A549 (cell line): ENCODE measurements at regions not wholly inside any gene's neighbourhood (a gene's known extent, or its start where the extent isn't known, plus 50 kb on each side); places are given as distances from the start of the nearest gene placed in this dataset.

Source experiments
- ATAC-seq, 2 experiments: fragments of 200-7000 bp in 1 of 2; fragments of >200 bp in 1 of 2; cut with Nextera tagmentation in 1 of 2; cut with Tn5 transposase in 1 of 2; 3 replicates each; pipeline versions ENCODE4 v1.8.0 to v1.9.1; 2018 to 2020; ENCODE audit warnings: mild to moderate bottlenecking in 1 of 2, moderate library complexity in 1 of 2
- CTCF ChIA-PET: fragments of 300-600 bp; sonication (Branson Sonifier 250); formaldehyde crosslinking; extraction: SDS; loops from one replicate; lab custom pipeline; 2021; ENCODE audit warnings: antibody characterized with exemption, inconsistent platforms; lab: Yijun Ruan, JAX
- POLR2A ChIA-PET: fragments of 350-600 bp; formaldehyde crosslinking; extraction: SDS; loops from one replicate; lab custom pipeline; 2021; ENCODE audit warnings: antibody characterized with exemption, inconsistent platforms; lab: Yijun Ruan, JAX
- DNase-seq, 2 experiments: peaks; one replicate each; pipeline versions ENCODE4 v3.0.0 to v3.0.0-alpha.2; 2011 to 2016; ENCODE audit warnings: low read depth in 1 of 2, low spot score in 1 of 2
- FAIRE-seq: peaks from 2 replicates; lab custom pipeline; 2011; peaks lifted over from hg19 to GRCh38; lab: Jason Lieb, UNC
- H3K27ac ChIP-seq, 2 experiments: fragments of >200 bp; sonication (Bioruptor Twin); formaldehyde crosslinking; 3 replicates each; pipeline ENCODE4 v1.5.1; 2016 to 2017
- H3K4me1 ChIP-seq: fragments of >200 bp; sonication (Bioruptor Twin); formaldehyde crosslinking; 3 replicates; pipeline ENCODE4 v1.6.1; 2016
- H3K4me2 ChIP-seq: fragments of >200 bp; sonication (Bioruptor Twin); formaldehyde crosslinking; 3 replicates; pipeline ENCODE4 v1.6.1; 2016
- H3K4me3 ChIP-seq: fragments of >200 bp; sonication (Bioruptor Twin); formaldehyde crosslinking; 3 replicates; pipeline ENCODE4 v1.5.1; 2016
- H3K9me3 ChIP-seq: fragments of >200 bp; sonication (Bioruptor Twin); formaldehyde crosslinking; 3 replicates; pipeline ENCODE4 v1.6.1; 2016
- CBX2 ChIP-seq: fragments of 200-600 bp; sonication (generic); IDR thresholded peaks from 2 replicates; pipeline ENCODE4 v1.6.1; 2016; ENCODE audit warnings: low read depth, mild to moderate bottlenecking, borderline replicate concordance
- CEBPB ChIP-seq, 2 experiments: fragments of >200 bp in 1 of 2; sonication (Bioruptor Twin) in 1 of 2; formaldehyde crosslinking in 1 of 2; IDR thresholded peaks; 2 replicates each; pipeline ENCODE4 v1.6.1; 2012 to 2016
- CHD2 ChIP-seq: fragments of 150-350 bp; IDR thresholded peaks from 2 replicates; pipeline ENCODE4 v1.6.1; 2014; ENCODE audit warnings: low read length; ENCODE audit not compliant: partially characterized antibody
- FOSL2 ChIP-seq, 2 experiments: fragments of 450-650 bp in 1 of 2; fragments of >200 bp in 1 of 2; sonication (Bioruptor Twin) in 1 of 2; formaldehyde crosslinking; IDR thresholded peaks; 2 replicates each; pipeline versions ENCODE4 v1.5.0 to v1.6.1; 2016 to 2020; ENCODE audit warnings: mild to moderate bottlenecking in 1 of 2, moderate library complexity in 1 of 2
- FOXS1 ChIP-seq: fragments of 250-450 bp; sonication (Bioruptor Pico); IDR thresholded peaks from 2 replicates; pipeline ENCODE4 v1.5.0; 2020; ENCODE audit warnings: mild to moderate bottlenecking, moderate library complexity
- HDAC2 ChIP-seq: fragments of 200-600 bp; sonication (generic); IDR thresholded peaks from 2 replicates; pipeline ENCODE4 v1.6.1; 2016
- HES2 ChIP-seq: fragments of >200 bp; sonication (Bioruptor Twin); formaldehyde crosslinking; IDR thresholded peaks from 2 replicates; pipeline ENCODE4 v1.6.1; 2016
- HOXA7 ChIP-seq: fragments of 250-450 bp; sonication (Bioruptor Pico); IDR thresholded peaks from 2 replicates; pipeline ENCODE4 v1.5.0; 2020; ENCODE audit warnings: mild to moderate bottlenecking, moderate library complexity
- HOXB13 ChIP-seq: fragments of 250-450 bp; sonication (Bioruptor Pico); IDR thresholded peaks from 2 replicates; pipeline ENCODE4 v1.5.0; 2020; ENCODE audit warnings: low read depth, mild to moderate bottlenecking, moderate library complexity
- JUN ChIP-seq, 2 experiments: fragments of >200 bp; sonication (Bioruptor Twin); formaldehyde crosslinking; IDR thresholded peaks; 2 replicates in 1 of 2; 3 replicates in 1 of 2; pipeline ENCODE4 v1.6.1; 2016 to 2017
- JUNB ChIP-seq: fragments of >200 bp; sonication (Bioruptor Twin); formaldehyde crosslinking; IDR thresholded peaks from 2 replicates; pipeline ENCODE4 v1.6.1; 2016
- KDM1A ChIP-seq: fragments of 200-600 bp; sonication (generic); IDR thresholded peaks from 2 replicates; pipeline ENCODE4 v1.6.1; 2016; ENCODE audit warnings: low read depth, mild to moderate bottlenecking
- KDM5A ChIP-seq: fragments of 200-600 bp; sonication (generic); IDR thresholded peaks from 2 replicates; pipeline ENCODE4 v1.6.1; 2016; ENCODE audit warnings: antibody characterized with exemption, mild to moderate bottlenecking
- MAFK ChIP-seq: fragments of 450-650 bp; IDR thresholded peaks from 2 replicates; pipeline ENCODE4 v1.6.1; 2014; ENCODE audit not compliant: partially characterized antibody
- MAX ChIP-seq: IDR thresholded peaks from 2 replicates; pipeline ENCODE4 v1.6.1; 2012
- MYC ChIP-seq: IDR thresholded peaks from 2 replicates; pipeline ENCODE4 v1.6.1; 2012; ENCODE audit warnings: mild to moderate bottlenecking, inconsistent platforms, low read length, improper control_type of control experiment, borderline replicate concordance
- RCOR1 ChIP-seq: fragments of 150-350 bp; IDR thresholded peaks from 2 replicates; pipeline ENCODE4 v1.6.1; 2014; ENCODE audit warnings: antibody characterized with exemption, low read length, low read depth
- RFX5 ChIP-seq: fragments of 450-650 bp; IDR thresholded peaks from 2 replicates; pipeline ENCODE4 v1.7.1; 2014; ENCODE audit warnings: antibody characterized with exemption, mild to moderate bottlenecking, moderate library complexity
- RNF2 ChIP-seq: fragments of 200-600 bp; sonication (generic); IDR thresholded peaks from 2 replicates; pipeline ENCODE4 v1.6.1; 2016; ENCODE audit warnings: low read depth, mild to moderate bottlenecking, antibody characterized with exemption, moderate library complexity, borderline replicate concordance
- SREBF2 ChIP-seq: fragments of 450-650 bp; IDR thresholded peaks from 2 replicates; pipeline ENCODE4 v1.6.1; 2014; ENCODE audit warnings: mild to moderate bottlenecking, moderate library complexity
- ZFP36 ChIP-seq: fragments of 450-650 bp; IDR thresholded peaks from 2 replicates; pipeline ENCODE4 v1.6.1; 2014; ENCODE audit warnings: borderline replicate concordance; ENCODE audit not compliant: partially characterized antibody
- WGBS: methylation state at CpG from one replicate; pipeline ENCODE4 v1.1.6; 2017; ENCODE audit errors: missing lambda C conversion rate; 5-methylcytosine and 5-hydroxymethylcytosine counted together
- TF ChIP-seq, protein P1 (sequence below): IDR thresholded peaks from 2 replicates; pipeline ENCODE4 v1.6.1; 2012; ENCODE audit warnings: low read depth, borderline replicate concordance
- TF ChIP-seq, protein P2 (sequence below): fragments of 250-450 bp; sonication (Bioruptor Pico); IDR thresholded peaks from 2 replicates; pipeline ENCODE4 v1.5.0; 2020; ENCODE audit warnings: low read depth, mild to moderate bottlenecking, moderate library complexity
- TF ChIP-seq, protein P3 (sequence below): fragments of 450-650 bp; IDR thresholded peaks from 2 replicates; pipeline ENCODE4 v1.6.1; 2014; ENCODE audit warnings: antibody characterized with exemption

DNA sequence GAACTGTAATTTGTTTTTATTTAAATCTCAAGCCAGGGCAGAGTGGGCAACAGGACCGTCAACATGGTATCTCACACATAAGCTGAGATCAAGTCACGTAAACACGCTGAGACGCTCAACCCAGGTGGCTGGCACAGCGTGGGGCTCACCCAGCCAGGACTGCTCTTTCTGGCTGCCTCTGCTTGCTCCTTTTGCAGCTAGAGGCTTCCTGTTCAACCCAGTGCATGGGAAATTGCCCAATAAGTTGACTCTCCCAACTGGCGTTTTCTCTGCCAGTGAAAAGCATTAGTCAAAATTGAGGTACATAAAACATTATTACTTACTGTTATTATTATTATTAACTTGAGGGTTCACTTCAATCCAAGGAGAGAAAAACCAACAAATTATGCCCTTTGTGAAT, 398.1 kb downstream of the NR2F2 start:
- DNase-seq (no peak), ATAC-seq (no peak), FAIRE-seq (no peak)
- ChIA-PET CTCF (no interaction called here), POLR2A (no interaction called here)
- H3K4me3 ChIP-seq = no peak overlapping the region
- H3K4me2 ChIP-seq = no peak overlapping the region
- no peak overlapping the region for H3K27ac ChIP-seq
- H3K4me1 ChIP-seq = no peaks in the 10 kb centered on the region
- WGBS = 2% methylated on average over 6 of the region's 6 CpGs
- no peaks in the 10 kb centered on the region for H3K9me3 ChIP-seq
- TF ChIP-seq SREBF2 (no peak), MAX (no peak), KDM5A (no peak), CBX2 (no peak), KDM1A (no peak), RFX5 (no peak), FOXS1 (CRISPR knock-in tag) (no peak), JUN (IDR thresholded peaks at IDR 0.05) (no peak), MYC (no peak), CEBPB (IDR thresholded peaks at IDR 0.05) (no peak)
- TF ChIP-seq, protein P1, sequence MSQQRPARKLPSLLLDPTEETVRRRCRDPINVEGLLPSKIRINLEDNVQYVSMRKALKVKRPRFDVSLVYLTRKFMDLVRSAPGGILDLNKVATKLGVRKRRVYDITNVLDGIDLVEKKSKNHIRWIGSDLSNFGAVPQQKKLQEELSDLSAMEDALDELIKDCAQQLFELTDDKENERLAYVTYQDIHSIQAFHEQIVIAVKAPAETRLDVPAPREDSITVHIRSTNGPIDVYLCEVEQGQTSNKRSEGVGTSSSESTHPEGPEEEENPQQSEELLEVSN = no peak
- TF ChIP-seq, all 56 proteins: peak for 0

DNA sequence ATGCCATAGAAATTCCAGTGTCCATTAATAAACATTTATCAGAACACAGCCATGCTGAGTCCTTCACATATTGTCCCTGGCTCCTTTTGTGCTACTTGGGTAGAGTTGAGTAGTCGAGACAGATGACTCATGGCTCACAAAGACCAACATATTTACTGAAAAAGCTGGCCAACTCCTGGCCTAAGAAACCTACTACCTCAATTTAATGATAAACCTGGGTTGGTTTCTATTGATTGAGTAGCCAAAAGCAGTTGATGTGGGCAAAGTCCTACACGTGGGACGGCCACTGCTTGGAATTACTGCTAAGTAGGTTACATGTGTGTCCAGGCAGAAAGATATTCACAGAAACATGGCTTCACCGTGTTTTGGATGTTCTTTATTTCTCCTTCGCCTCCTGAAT, 402.2 kb downstream of the NR2F2 start:
- Histone ChIP-seq H3K27ac (no peak overlapping the region), H3K4me2 (no peak overlapping the region), H3K9me3 (no peaks in the 10 kb centered on the region), H3K4me1 (no peaks in the 10 kb centered on the region), H3K4me3 (no peak overlapping the region)
- ChIA-PET POLR2A (no interaction called here), CTCF (no interaction called here)
- no peak for DNase-seq
- 0% methylated on average over 5 of the region's 5 CpGs for WGBS
- FAIRE-seq = no peak
- no peak for ATAC-seq
- TF ChIP-seq RCOR1 (no peak), HES2 (no peak), ZFP36 (no peak), FOSL2 (IDR thresholded peaks at IDR 0.05) (no peak), FOSL2 (CRISPR knock-in tag; IDR thresholded peaks at IDR 0.05) (no peak), CHD2 (no peak), HDAC2 (no peak), RNF2 (no peak), HOXA7 (CRISPR knock-in tag) (no peak)
- TF ChIP-seq, protein P2, sequence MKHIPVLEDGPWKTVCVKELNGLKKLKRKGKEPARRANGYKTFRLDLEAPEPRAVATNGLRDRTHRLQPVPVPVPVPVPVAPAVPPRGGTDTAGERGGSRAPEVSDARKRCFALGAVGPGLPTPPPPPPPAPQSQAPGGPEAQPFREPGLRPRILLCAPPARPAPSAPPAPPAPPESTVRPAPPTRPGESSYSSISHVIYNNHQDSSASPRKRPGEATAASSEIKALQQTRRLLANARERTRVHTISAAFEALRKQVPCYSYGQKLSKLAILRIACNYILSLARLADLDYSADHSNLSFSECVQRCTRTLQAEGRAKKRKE (CRISPR knock-in tag) = no peak
- TF ChIP-seq, protein P3, sequence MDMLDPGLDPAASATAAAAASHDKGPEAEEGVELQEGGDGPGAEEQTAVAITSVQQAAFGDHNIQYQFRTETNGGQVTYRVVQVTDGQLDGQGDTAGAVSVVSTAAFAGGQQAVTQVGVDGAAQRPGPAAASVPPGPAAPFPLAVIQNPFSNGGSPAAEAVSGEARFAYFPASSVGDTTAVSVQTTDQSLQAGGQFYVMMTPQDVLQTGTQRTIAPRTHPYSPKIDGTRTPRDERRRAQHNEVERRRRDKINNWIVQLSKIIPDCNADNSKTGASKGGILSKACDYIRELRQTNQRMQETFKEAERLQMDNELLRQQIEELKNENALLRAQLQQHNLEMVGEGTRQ = no peak

GRCh38 chr15:96733721-96734120, 403.2 kb downstream of the NR2F2 start:
- CTCF ChIA-PET = interaction anchor here (0.7 to 1.1 kb wide), 2 partner anchors 32 to 407 kb away, joined by 3 read pairs; no protein-coding TSS in a partner anchor
- 2% methylated on average over 4 of the region's 4 CpGs for WGBS
- POLR2A ChIA-PET = no interaction called here
- Histone ChIP-seq H3K4me2 (no peak overlapping the region), H3K9me3 (no peaks in the 10 kb centered on the region), H3K27ac (no peak overlapping the region)
- no peak for FAIRE-seq
- TF ChIP-seq SREBF2 = no peak
- TF ChIP-seq FOSL2 (IDR thresholded peaks at IDR 0.05) = no peak
- TF ChIP-seq FOSL2 (CRISPR knock-in tag; IDR thresholded peaks at IDR 0.05) = no peak
- no peak for TF ChIP-seq MYC
- no peak for TF ChIP-seq MAX
- TF ChIP-seq HOXB13 (CRISPR knock-in tag) = no peak
- TF ChIP-seq, protein P2 (CRISPR knock-in tag) = no peak
- TF ChIP-seq JUNB = no peak
- no peak for TF ChIP-seq MAFK
- TF ChIP-seq, all 56 proteins: peak for 0
- ATAC-seq (no peak), DNase-seq (no peak)
- Histone ChIP-seq H3K4me1 (no peaks in the 10 kb centered on the region), H3K4me3 (no peak overlapping the region)
